ENCODE measurements at regions not wholly inside any gene's neighbourhood (a gene's known extent, or its start where the extent isn't known, plus 50 kb on each side); places are given as distances from the start of the nearest gene placed in this dataset.

GRCh38 chr9:118529624-118530214 is 825.5 kb downstream of the TLR4 start:
- DNase-seq, result no peak

- no peak for DNase-seq
These were observed 828.4 kb downstream of the TLR4 start for GRCh38 chr9:118532592-118532991.

DNA sequence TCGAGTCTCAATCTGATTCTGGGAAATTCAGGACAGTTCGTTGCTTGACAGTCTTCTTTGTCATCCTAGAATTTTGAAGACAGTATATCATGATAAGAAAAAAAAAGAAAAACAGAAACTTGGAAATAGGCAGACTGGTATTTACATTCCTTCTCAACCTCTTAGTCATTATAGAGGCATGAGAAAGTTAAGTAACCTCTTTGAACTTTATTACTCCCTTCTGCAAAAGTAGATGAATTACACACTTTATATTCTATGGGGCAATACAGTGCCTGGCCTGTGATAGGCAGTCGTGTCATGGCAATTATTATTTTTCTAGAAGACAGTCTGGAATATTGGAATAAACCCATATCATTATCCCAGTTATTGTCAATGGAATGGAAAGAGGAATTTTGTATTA is 828.9 kb downstream of the TLR4 start:
- no peak for DNase-seq

GRCh38 chr9:118533850-118534249 is 829.6 kb downstream of the TLR4 start:
- no peak for DNase-seq

- no peak for DNase-seq
These were observed 832.0 kb downstream of the TLR4 start for GRCh38 chr9:118536153-118536552.

GRCh38 chr9:118538959-118539358 is 830.3 kb downstream of the BRINP1 start:
- no peak for DNase-seq

DNA sequence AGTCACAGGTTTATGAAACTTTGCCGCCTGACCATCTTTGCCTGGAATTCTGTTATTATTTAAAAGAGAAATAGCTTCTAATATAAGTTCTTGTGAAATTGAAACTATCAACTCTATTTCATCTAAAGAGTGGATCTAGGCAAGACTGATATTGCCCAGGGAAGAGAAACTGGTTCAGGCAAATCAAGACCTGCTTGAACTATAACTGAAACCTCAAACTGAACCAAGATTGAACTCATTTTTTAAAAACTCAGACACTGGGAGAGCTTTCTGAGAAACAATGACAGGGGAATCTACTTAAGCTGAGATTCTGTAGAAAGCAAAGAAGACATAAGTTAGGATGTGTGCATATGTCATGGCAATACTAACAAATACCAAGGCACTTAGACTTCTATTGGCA is 815.8 kb downstream of the BRINP1 start:
- no peak for DNase-seq

- no peak for DNase-seq
These were observed 814.2 kb downstream of the BRINP1 start for GRCh38 chr9:118554987-118555386.

DNA sequence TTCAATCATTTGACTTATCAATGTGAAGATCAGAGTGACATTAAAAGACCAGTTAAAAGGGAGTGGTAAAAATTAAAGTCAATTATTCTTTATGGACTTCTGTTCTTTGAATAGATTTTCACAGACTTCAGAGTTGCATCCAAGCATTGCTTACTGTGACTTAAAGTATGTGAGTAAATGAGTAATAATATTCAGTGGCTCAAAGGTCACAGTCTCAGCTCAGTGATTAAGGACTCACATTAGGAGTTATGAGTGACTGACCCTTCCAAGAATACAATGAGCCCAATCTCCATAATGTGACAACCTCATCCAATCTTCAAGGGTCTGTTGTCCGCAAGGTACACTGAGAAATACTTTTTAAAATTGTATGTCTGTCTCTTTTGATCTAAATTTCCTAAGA is 811.2 kb downstream of the BRINP1 start:
- no peak for DNase-seq

GRCh38 chr9:118558891-118559290 is 810.3 kb downstream of the BRINP1 start:
- no peak for DNase-seq

DNA sequence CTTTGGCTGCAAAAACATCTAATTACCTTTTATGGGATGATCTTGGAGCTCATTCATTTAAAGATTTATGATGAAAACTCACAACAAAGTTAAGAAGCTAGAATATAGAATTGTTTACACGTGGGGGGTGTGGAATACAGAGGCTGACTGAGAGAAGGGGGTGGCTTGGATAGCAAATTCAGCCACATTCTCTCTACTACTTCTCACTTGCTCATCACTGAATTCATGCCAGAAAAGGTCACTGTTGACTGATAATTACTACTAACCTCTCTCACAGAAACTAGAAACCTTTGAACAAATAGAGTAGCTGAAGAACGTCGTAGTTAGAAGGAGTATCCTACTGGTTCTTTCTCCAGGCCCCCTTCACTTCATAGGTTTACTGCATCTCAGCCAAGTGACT is 808.2 kb downstream of the BRINP1 start:
- no peak for DNase-seq

- DNase-seq, result no peak
These were observed 805.6 kb downstream of the BRINP1 start for GRCh38 chr9:118563677-118564076.

DNA sequence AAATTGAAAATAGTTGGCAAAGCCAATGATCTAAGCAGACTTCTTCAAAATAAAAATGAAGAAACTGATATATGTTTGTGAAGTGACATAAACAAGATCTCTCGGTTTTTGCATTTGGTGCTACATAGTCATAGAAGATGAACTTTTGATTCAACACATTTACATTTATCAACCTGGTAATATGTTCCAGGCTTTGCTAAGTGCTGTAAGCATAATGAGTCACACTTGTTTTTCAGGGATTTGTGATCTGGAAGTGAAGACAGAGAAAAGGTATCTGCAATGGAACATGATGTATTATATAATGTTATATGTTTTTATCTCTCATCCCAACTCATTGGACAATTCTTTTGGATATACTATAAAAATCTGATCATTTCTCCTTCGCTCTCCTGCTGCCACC is 801.4 kb downstream of the BRINP1 start:
- no peak for DNase-seq

DNA sequence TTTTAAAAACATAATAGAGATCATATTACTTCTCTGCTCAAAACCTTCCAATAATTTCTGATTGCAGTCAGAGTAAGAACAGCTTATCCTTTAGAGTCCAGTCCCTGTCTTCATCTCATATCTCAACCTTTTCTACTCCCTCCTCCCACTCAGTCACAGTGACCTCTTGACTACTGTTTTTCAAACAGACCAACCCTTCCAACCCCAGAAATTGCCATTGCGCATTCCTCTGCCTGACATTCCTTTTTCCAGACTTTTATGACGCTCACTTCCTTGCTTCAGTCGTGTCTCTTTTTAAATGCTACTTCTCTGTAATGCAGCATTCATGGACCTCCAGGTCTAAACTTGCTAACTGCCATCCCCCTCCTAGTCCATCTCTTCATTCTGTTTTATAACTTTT is 800.5 kb downstream of the BRINP1 start:
- DNase-seq, result no peak

DNA sequence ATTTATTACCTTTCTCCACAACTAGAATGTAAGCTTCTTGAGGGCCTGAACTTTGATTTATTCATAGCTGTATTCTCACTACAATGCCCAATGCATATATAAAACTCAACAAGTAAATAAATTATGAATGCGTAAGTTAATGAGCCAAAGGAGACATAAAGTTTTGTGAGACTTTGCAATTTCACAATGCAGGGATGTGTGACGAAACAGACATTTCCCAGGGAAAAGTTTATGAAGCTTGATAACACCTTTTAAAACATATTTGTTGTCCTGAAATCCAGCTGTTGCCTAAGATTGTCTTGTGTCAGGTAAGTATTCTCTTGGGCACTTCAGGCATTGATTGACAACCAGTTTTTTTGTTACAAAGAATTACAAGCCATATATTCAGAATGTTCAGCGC is 800.1 kb downstream of the BRINP1 start:
- DNase-seq, result no peak

GRCh38 chr9:118570066-118570465 is 799.2 kb downstream of the BRINP1 start:
- DNase-seq, result no peak

- no peak for DNase-seq
These were observed 793.7 kb downstream of the BRINP1 start for GRCh38 chr9:118575341-118576070.

DNA sequence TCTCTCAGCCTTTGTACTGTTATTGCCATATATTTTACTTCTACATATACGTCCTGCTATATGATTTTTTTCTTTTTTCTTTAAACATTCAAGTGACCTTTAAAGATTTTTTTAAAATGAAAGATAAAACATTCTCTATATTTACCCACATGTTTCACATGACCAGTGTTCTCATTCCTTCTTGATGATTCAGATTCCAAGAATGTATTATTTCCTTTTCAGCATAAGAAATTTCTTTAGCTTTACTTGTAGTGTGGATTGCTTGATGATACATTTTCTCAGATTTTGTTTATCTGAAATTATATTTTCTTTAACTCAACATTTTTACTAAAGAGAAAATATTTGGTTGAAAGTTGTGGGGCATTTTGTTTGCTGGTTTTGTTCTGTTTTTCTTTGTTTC is 792.1 kb downstream of the BRINP1 start:
- DNase-seq, result no peak

GRCh38 chr9:118578467-118578866 is 790.8 kb downstream of the BRINP1 start:
- DNase-seq, result no peak

GRCh38 chr9:118583414-118583813 is 785.8 kb downstream of the BRINP1 start:
- DNase-seq, result no peak

DNA sequence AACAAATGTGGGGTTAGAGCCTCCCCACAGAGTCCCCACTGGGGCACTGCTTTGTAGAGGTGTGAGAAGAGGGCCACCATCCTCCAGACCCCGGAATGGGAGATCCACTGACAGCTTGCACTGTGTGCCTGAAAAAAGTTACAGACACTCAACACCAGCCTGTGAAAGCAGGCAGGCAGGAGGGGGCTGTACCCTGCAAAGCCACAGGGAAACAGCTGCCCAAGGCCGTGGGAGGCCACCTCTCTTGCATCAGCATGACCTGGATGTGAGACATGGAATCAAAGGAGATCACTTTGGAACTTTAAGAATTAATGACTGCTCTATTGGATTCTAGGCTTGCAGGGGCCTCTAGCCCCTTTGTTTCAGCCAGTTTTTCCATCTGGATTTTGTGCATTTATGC is 782.3 kb downstream of the BRINP1 start:
- DNase-seq, result no peak

DNA sequence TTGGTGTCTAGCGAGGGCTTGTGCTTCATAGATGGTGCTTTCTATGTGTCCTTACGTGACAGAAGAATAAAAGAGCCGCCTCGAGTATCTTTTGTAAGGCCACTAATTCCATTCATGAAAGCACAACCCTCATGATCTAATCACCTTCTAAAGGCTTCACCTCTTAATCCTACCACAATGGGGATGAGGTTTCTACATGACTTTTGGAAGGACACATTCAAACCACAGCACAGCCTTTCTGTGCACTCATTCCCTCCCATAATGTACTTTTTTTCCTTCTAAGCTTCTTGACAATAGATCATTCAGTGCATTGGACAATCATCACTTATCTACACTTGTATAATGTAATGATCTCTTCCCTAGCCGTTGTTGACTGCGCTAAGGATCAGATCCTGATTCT is 774.8 kb downstream of the BRINP1 start:
- DNase-seq, result no peak

DNA sequence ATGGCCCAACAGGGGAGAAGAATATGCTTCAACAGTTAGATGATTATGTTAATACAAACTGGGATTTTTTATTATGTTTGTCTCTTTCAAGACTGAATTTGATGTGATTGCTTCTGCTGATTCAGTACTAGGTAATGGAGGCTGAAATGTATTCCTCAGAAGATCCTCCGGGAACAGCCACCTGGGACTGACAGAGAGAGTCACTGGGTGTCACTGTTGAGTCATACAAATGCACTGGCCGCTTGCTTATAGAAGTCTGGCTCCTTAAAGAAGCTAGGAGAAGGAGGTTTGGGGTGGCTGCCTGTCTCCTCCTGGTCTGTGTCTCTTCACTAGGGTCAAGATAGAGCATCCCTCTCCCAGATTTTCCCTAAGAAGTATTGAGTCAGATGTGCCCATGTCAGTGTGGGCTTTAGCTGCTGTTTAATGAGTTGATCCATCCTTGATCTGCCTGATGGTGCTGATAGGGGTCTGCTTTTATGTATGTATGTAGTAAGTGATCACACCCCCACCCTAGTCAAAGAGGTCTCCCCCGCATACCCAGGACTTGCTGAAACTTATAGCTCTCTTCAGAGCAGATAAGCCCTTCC is 773.4 kb downstream of the BRINP1 start:
- peak; percentile 19 for DNase-seq

DNA sequence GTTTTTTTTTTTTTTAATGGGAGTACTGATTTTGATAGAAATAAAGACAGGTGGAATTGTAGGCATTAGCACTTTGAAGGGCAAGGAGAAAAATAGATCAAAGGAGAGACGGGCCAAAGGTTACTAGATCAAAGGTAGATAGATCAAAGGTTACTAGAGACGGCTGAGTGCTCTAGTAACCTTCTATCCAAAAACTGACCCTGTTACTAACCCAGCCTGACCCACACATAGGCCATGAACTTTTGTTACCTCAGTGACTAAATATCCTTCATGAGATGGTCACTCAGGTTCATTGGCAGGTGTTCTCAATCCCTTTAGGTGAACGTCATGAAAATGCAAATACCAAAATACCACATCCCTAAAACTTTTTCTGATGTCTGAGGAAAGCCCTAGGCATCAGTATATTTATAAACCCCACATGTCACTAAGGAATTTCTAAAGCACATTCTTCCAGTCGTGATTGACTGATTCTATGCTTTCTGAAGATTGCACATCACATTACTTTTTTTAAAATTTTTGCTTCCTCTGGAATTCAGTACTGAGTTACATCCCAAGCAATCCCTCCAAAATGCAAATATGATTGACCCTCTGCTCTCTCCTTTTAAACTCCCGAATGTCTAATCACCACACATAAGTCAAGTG is 772.7 kb downstream of the BRINP1 start:
- DNase-seq, result no peak
